NCI-H69 (cell line): ENCODE measurements at regions not wholly inside any gene's neighbourhood (a gene's known extent, or its start where the extent isn't known, plus 50 kb on each side); places are given as distances from the start of the nearest gene placed in this dataset.

Experiments
- DNase-seq: peaks from one replicate; lab custom pipeline; 2025; lab: John Stamatoyannopoulos, UW

DNA sequence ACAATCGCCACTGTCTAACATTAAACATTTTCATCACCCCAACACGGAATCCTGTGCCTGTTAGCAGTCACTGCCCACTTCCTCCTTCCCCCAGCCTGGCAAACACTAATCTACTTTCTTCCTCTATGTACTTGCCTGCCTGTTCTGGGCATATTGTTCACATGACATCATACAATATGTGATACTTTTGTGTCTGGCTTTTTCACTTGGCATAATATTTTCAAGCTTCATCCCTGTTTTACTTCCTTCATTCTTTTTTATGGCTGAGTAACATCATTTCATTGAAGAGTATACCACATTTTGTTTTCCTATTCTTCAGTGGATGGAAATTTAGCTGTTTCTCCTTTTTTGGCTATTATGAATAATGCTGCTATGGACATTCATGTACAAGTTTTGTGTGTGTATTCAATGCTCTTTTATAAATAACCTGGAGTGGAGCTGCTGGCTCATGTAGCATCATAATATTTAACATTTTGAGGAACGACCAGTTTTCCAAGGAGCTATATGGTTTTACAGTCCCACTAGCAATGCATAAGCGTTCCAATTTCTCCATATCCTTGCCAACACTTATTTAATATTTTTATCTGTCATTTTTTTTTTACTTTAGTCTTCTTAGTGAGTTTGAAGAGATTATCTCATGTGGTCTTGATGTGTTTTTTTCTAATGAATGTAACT lies 360.1 kb downstream of the HDGFL1 start:
- DNase-seq, result peak; percentile 63

DNA sequence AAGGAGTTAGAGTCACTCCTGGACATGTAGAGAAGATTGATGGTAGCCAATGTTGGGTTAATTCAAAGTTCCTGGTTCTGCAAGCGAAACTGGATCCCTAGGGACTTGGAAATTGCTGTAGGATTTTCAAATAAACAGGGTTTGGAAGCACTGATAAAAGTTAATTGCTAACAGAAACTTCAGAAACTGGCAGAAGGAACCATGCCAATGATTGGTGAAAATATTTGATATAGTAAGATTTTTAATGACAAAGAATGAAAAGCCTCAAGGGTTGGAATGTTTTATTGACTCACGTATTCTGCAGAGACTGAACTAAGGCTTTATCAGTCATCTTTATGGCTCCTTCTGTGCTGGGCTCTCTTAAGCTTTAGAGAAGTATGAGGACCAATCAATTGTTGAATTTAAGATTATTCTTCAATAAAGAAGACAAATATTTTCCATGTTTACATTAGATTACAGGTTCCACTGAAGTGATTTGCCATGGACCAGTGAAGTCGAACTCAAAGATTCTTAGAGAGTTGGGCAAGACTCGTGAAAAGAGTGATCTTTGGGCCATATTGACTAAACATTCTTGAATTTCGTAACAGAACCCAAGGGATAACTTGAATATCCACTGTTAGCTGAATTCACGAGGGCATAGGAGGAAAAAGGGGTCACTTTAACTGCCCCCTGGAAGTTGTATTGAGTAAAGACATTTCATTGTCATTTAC lies 371.4 kb downstream of the HDGFL1 start:
- no peak for DNase-seq

- DNase-seq, result no peak
These were observed 373.0 kb downstream of the HDGFL1 start for GRCh38 chr6:22942403-22942802.

GRCh38 chr6:22943327-22943726 lies 374.0 kb downstream of the HDGFL1 start:
- DNase-seq, result no peak

- peak; percentile 29 for DNase-seq
These were observed 380.6 kb downstream of the HDGFL1 start for GRCh38 chr6:22949967-22950366.

DNA sequence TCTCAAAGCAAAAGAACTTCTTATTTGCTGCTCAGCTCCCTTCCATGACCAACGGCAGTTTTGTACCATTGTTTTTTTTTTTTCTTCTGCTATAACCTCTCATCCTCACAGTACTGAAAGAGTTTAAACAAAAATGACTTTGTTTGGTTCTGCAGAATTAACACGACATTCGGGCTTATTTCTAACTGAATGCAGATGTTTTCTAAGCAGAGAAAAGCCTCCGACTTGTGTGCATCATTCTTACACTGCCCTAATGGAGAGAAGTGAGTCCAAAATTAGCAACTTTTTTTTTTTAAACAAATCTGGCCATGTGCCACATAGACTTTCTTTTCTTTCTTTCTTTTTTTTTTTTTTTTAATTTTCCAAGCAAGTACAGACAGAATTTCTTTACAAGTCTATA lies 382.7 kb downstream of the HDGFL1 start:
- DNase-seq, result no peak

DNA sequence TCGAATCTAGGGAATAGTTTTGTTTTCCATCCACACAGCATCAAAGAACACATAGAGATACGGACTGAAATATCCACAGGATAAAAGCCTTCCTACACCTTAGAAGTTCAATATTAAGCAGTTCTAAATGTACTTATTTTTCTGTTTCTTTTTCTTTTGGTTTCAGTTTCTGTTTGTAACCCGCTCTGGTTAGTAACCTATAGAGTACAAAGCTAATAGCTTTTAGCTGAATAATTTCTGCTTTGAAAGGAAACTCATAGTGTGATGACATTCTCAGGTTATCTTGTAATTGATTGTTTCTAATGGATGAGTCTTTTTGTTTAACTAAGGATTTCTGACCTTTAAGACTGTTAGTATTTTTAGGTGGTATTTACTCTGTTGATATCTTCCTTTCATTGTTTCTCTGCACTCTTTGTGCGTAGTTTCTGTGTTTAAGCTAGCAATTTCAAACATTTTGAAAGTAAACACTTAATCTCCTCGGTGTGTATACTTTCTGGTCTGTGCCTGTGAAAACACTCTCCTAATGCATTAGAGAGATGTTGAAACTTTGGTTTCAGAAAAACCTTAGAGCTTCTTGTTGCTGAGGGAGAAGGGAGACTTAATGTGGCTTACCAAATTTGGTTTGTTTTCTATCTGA lies 385.5 kb downstream of the HDGFL1 start:
- DNase-seq, result peak; percentile 68

DNA sequence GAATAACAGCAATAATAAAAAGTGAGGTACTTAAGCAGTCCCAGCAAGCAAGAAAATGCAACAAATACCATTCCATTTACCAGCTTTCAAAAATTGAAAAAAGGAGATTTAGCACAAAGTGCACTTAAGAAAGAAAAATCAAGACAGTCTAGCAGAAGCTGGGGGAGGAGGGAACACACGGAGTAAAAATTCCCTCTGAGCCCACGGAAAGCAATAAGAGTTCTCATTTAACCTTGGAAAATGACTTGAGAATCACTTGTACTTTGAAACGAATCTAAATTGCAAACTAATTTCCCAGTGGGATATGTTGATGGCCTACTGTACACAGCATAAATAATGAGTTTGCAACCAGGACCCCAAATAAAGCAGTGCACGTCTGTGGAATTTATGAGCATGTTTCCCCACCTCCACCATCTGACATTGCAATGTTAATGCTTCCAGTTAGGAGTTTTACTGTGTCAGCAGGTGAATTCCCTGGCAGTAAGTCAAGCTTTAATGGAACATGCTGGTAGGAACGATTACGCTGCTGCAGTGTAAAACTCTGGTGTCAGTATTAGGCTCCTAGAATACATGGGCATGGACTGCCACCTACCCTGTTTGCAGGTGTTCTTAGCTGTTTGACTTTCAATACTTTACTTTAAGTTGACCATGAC lies 386.8 kb downstream of the HDGFL1 start:
- DNase-seq, result peak; percentile 95

DNA sequence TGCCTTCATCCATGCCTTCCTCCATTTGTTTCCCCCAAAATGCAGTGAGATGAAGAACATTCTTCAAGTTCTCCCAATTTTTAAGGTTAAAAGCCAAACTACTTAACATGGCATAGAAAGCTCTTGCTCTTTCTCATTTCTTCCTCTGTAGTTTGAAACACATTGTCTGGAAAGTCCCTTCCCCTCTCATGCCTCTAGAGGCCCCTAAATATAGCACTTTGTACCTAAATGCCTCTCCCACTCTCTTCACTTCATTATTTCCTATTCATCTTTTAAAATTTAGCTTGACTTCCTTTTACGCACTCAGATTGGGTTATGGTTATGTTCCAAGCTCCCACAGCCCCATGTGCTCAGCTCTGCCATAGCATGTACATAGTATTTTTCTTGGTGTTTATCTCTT lies 389.3 kb downstream of the HDGFL1 start:
- DNase-seq, result no peak

DNA sequence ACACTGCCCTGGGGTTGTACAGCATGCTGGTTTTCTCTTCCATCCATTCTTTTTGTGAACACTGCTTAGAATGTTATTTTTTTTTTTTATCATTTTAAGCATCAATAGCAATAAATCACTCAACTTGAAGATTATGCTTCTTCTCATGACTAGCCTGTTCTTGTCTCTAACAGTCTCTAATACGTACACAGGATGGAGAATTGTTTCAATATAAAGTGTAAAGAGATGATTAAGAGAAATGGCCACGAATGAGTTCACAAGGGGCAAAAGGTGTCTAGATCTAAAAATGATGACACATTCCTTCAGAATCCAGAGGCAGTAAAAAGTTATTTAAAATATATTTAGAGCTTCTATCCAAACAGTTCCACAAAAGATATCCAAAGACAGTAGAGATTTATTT lies 390.2 kb downstream of the HDGFL1 start:
- peak; percentile 36 for DNase-seq

- DNase-seq, result no peak
These were observed 395.0 kb downstream of the HDGFL1 start for GRCh38 chr6:22964334-22964733.

DNA sequence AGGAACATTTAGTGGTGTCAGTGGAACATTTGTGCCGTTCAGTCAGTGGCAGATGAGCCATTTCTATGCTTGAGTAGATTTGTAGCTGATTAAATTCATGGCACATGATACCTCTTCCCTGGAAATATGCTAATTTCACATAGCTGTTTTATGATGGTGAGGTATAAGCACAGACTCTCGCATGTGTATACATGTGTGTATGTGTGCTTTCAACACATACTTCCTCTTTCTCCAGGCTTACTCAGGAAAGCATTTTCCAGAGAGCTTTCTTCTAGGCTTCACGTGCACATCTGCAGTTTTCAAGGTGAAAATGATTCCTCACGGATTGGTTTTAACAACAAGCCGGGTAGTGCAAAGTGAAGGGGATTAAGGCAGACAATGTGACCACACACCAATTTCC lies 396.5 kb downstream of the HDGFL1 start:
- DNase-seq, result peak; percentile 48

DNA sequence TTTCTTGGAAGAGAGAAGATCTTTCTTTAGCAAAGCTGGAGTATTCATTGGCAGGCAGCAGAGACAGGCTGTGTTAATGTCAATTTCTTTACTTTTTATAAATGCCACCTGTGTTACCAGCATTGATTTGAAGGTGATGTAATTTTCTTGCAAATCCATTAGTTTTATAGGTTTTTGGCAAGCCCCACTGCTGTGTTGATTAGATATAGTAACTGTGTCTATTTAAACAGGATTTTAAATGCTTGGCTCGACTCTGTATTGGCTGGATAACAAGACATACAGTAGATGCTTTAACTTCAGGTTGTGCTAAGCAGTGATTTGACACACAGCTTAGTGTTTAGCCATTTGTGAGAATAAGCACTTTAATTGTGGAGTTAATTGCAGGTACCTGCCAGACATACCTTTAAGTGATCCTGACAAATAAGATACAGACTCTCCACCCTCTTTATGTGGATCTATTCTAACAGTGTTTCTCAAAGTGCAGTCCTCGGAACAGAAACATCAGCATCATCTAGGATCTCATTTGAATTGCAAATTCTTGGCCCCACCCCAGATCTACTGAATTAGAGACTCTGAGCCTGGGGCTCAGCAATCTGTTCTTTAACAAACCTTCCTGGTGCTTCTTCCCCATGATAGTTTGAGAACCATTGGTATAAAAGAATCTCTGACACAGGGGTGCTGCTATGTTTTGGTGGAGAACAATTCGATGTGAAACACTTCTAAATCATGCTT lies 397.5 kb downstream of the HDGFL1 start:
- peak; percentile 97 for DNase-seq

GRCh38 chr6:22970004-22970403 lies 400.6 kb downstream of the HDGFL1 start:
- no peak for DNase-seq

GRCh38 chr6:22972771-22973170 lies 403.4 kb downstream of the HDGFL1 start:
- DNase-seq, result no peak

DNA sequence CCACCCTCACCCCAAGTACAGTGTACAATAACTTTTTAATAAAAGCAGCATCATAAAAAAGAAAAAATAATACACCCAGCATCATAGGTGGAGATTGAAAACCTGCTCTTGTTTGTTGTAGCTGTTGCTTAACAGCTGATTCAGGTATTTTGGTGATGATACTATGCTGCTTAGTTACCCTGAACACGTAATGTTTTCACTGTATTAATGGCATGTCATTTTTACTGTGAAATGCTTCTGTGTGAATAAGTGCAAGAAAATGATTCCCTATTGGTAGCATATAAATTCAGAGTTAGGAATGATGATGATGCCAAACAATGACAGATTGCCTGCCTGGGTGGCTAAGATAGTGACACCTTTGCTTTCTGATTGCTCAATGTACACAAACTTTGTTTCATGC lies 405.7 kb downstream of the HDGFL1 start:
- no peak for DNase-seq

GRCh38 chr6:22980446-22980845 lies 411.1 kb downstream of the HDGFL1 start:
- peak; percentile 14 for DNase-seq

GRCh38 chr6:23002044-23002619 lies 432.8 kb downstream of the HDGFL1 start:
- DNase-seq, result peak; percentile 11

- DNase-seq, result no peak
These were observed 434.5 kb downstream of the HDGFL1 start for GRCh38 chr6:23003671-23004467.

- no peak for DNase-seq
These were observed 437.3 kb downstream of the HDGFL1 start for GRCh38 chr6:23006656-23007055.

- DNase-seq, result no peak
These were observed 442.2 kb downstream of the HDGFL1 start for GRCh38 chr6:23011615-23012014.
